ENCODE measurements at regions not wholly inside any gene's neighbourhood (a gene's known extent, or its start where the extent isn't known, plus 50 kb on each side); places are given as distances from the start of the nearest gene placed in this dataset.

DNA sequence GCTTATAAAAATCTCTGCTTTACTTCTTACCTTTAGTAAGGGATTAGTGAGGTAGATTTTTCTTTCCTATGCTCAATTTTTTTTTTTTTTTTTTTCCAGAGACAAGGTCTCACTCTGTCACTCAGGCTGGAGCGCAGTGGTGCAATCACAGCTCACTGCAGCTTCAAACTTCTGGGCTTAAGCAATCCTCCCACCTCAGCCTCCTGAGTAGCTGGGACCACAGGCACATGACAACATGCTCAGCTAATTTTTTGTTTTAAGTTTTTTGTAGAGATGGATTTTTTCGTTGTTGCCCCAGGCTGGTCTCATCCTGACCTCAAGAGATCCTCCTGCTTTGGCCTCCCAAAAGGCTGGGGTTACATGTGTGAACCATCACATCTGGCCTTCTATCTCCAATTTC is 58.9 kb upstream of the RREB1 start:
- no peaks in the 10 kb centered on the region for H3K36me3 Mint-ChIP-seq
- TF ChIP-seq, protein P1, sequence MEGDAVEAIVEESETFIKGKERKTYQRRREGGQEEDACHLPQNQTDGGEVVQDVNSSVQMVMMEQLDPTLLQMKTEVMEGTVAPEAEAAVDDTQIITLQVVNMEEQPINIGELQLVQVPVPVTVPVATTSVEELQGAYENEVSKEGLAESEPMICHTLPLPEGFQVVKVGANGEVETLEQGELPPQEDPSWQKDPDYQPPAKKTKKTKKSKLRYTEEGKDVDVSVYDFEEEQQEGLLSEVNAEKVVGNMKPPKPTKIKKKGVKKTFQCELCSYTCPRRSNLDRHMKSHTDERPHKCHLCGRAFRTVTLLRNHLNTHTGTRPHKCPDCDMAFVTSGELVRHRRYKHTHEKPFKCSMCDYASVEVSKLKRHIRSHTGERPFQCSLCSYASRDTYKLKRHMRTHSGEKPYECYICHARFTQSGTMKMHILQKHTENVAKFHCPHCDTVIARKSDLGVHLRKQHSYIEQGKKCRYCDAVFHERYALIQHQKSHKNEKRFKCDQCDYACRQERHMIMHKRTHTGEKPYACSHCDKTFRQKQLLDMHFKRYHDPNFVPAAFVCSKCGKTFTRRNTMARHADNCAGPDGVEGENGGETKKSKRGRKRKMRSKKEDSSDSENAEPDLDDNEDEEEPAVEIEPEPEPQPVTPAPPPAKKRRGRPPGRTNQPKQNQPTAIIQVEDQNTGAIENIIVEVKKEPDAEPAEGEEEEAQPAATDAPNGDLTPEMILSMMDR (IDR thresholded peaks at IDR 0.05; ENCODE audit: unreplicated experiment) = no peak
- DNase-seq (ENCODE audit: low spot score in 2 of 2, unreplicated experiment in 2 of 2) = no peak
- H3K27me3 Mint-ChIP-seq (ENCODE audit: low read depth) = no peaks in the 10 kb centered on the region
- peaks cover 21% of the 10 kb centered on the region for H3K4me1 Mint-ChIP-seq
- no peak overlapping the region for H3K4me3 Mint-ChIP-seq
- no peaks in the 10 kb centered on the region for H3K9me3 Mint-ChIP-seq
- no peak overlapping the region for H3K27ac Mint-ChIP-seq

DNA sequence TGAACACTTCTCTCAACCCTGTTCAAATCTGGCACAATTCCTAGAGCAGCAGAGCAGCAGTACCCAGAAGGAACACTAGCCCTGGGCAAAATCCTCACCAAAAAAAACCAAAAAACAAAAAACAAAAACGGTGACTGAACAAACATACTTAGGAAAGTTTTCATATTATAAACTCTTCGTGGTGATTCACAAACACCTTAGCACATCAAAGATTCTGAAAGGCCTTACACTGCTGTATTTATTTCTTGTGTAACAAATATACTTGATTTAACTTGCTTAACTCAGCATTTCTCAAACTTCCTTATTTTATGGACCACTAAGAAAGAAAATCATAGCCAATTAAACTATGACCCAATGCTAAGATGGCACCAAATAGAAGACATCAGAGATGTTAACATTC is 57.8 kb upstream of the RREB1 start:
- no peak for DNase-seq (ENCODE audit: low spot score in 2 of 2, unreplicated experiment in 2 of 2)
- no peaks in the 10 kb centered on the region for H3K9me3 Mint-ChIP-seq
- no peaks in the 10 kb centered on the region for H3K36me3 Mint-ChIP-seq
- H3K27me3 Mint-ChIP-seq (ENCODE audit: low read depth) = no peaks in the 10 kb centered on the region
- TF ChIP-seq, protein P1 (IDR thresholded peaks at IDR 0.05; ENCODE audit: unreplicated experiment) = no peak
- H3K27ac Mint-ChIP-seq = no peak overlapping the region
- H3K4me3 Mint-ChIP-seq = no peak overlapping the region
- H3K4me1 Mint-ChIP-seq = peaks cover 21% of the 10 kb centered on the region

DNA sequence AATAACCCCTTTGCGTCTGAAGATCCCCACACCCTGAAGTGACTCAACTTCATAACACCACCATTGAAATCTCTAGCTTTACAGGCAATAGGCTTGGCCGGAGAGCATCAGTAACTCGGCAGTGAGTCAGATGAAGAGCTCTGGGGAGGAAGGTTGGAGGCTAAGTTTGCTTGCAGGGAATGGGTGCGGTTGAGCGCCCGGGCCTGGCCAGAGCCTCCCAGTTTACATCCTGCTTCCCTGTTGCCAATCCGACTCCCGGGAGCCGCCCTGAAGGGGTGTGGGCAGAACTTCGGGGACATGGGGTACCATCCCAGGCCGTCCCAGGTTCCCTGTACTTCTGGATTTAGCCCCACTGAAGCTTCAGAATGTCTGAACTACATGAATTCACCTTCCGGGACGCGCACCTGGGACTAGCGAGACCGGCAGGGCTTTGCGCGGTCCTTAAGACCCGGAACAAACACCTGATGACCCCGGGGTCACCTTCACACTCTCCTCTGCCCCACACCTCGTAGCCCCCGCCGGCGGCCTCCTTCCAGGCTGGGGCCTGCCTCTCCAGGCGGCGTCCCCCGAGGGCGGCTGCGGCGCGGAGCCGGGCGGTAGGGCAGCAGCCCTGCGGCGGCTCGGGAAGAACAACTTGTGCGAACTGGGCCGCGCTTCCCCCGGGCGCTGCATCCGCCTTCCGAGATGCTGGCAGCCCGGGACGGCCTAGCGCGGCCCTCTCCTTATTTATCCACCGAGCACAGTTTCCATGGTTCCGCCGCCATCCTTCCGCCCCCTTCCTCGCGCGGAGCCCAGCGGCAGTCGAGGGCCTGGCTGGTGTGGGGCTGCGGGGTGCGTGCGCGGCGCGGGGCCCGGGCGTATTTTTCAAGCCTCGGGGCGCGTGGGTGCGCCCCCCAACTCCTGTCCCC is 56.6 kb upstream of the RREB1 start:
- TF ChIP-seq, protein P1 (IDR thresholded peaks at IDR 0.05; ENCODE audit: unreplicated experiment) = no peak
- peak overlapping the region; percentile 56 for H3K27ac Mint-ChIP-seq
- H3K4me3 Mint-ChIP-seq = peak overlapping the region; percentile 61
- H3K36me3 Mint-ChIP-seq = no peaks in the 10 kb centered on the region
- H3K4me1 Mint-ChIP-seq = peaks cover 21% of the 10 kb centered on the region
- no peaks in the 10 kb centered on the region for H3K9me3 Mint-ChIP-seq
- no peaks in the 10 kb centered on the region for H3K27me3 Mint-ChIP-seq (ENCODE audit: low read depth)
- DNase-seq (ENCODE audit: low spot score in 2 of 2, unreplicated experiment in 2 of 2) = peak in 1 of 2 experiments; percentile 62

DNA sequence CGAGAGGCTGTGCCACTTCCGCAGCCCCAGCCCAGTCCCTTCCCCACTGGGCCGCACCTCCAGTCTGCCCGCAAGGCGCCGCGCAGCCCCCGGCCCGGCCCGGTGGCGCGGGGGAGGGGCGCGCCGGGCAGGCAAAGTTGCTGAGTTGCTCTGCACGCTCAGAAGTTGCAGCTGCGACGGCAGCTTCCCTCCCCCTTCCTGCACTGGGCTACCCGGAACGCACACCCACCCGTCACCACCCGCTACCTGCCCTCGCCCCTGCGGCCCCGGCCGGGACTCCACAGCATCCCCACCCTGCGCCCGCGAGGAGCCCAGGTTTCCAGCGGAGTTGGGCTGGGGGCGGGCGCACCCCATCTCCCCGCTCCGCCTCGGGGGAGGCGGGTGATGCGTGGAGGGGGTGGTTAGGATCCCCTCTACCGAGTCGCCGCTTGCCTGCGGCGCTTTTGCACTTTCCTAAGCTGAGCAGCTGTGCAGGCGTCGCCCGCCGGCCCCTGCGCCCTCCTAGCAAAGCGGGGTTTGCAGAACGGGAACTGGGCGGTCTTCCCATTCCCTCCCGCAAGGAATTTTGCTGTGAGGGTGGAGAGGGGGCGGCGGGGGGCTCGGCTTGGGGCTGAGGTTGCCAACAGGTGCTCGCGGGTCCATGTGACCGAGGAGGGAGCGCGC is 55.9 kb upstream of the RREB1 start:
- Mint-ChIP-seq H3K36me3 (no peaks in the 10 kb centered on the region), H3K4me1 (peaks cover 21% of the 10 kb centered on the region), H3K27me3 (ENCODE audit: low read depth) (no peaks in the 10 kb centered on the region), H3K4me3 (peak overlapping the region; percentile 61), H3K27ac (no peak overlapping the region), H3K9me3 (no peaks in the 10 kb centered on the region)
- TF ChIP-seq, protein P1 (IDR thresholded peaks at IDR 0.05; ENCODE audit: unreplicated experiment) = no peak
- peak; percentile 40 to 69 for DNase-seq (ENCODE audit: low spot score in 2 of 2, unreplicated experiment in 2 of 2)

DNA sequence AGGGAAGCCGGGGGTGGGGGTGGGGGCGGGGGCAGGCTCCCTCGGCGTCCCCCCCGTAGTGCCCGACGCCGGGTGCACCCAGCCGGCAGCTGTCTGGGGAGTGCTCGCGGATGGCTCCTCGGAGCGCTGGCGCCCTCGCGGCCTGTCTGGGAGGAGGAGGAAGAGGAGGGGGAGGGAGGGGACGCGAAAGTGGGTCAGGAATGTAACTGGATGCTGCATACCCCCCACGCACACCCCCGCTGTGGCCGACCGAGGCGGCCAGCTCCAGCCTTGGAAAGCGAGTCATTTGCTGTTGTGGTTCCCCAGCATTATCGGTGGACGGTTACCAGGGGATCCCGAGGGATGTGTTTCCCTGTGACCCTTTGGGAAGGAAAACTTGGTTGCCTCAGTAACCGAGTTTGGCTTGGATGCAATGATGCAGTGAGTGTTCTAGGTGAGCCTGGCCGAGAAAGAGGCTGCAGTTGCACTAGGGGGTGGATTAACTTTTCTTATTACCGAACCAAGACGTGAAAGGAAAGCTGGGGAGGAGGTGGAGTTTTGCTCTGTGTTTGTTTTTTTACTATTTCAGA is 55.2 kb upstream of the RREB1 start:
- Mint-ChIP-seq H3K27ac (peak overlapping the region; percentile 84), H3K27me3 (ENCODE audit: low read depth) (no peaks in the 10 kb centered on the region), H3K36me3 (no peaks in the 10 kb centered on the region), H3K9me3 (no peaks in the 10 kb centered on the region), H3K4me3 (peak overlapping the region; percentile 66), H3K4me1 (peaks cover 16% of the 10 kb centered on the region)
- DNase-seq (ENCODE audit: low spot score in 2 of 2, unreplicated experiment in 2 of 2) = peak; percentile 34 to 62
- TF ChIP-seq, protein P1 (IDR thresholded peaks at IDR 0.05; ENCODE audit: unreplicated experiment) = no peak
